ENCODE measurements at regions not wholly inside any gene's neighbourhood (a gene's known extent, or its start where the extent isn't known, plus 50 kb on each side); places are given as distances from the start of the nearest gene placed in this dataset.

DNA sequence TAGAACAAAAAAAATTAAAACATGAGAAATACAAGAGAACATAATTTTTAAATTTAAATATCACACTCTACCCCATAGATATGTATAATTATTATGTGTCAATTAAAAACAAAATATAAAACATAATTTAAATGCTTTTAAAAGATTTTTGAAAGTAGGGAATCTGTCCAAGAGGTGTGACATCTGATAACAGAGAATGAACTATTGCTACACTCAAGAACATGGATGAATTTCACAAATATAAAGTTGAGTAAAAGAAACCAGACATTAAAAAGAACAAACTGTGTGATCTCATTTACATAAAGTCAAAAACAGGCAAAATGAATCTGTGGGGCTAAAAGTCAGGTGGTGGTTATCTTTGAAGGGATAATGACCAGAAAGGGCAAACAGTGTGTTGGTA, 106.5 kb upstream of the COL21A1 start:
- DNase-seq (ENCODE audit: low spot score): no peak
- no peaks in the 10 kb centered on the region for H3K9me3 ChIP-seq (ENCODE audit: low read depth, low read length, poor library complexity, severe bottlenecking)
- no TSS peak for BruUV-seq (replicated peaks)
- TF ChIP-seq, protein P1, sequence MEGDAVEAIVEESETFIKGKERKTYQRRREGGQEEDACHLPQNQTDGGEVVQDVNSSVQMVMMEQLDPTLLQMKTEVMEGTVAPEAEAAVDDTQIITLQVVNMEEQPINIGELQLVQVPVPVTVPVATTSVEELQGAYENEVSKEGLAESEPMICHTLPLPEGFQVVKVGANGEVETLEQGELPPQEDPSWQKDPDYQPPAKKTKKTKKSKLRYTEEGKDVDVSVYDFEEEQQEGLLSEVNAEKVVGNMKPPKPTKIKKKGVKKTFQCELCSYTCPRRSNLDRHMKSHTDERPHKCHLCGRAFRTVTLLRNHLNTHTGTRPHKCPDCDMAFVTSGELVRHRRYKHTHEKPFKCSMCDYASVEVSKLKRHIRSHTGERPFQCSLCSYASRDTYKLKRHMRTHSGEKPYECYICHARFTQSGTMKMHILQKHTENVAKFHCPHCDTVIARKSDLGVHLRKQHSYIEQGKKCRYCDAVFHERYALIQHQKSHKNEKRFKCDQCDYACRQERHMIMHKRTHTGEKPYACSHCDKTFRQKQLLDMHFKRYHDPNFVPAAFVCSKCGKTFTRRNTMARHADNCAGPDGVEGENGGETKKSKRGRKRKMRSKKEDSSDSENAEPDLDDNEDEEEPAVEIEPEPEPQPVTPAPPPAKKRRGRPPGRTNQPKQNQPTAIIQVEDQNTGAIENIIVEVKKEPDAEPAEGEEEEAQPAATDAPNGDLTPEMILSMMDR (conservative IDR thresholded peaks at IDR 0.05; ENCODE audit: low read depth, low read length): no peak
- no peak for TF ChIP-seq EZH2 (IDR thresholded peaks at IDR 0.05; ENCODE audit: borderline replicate concordance, low read depth, low read length, poor library complexity, severe bottlenecking)
- no peaks in the 10 kb centered on the region for H3K36me3 ChIP-seq (ENCODE audit: insufficient read depth, low read length, poor library complexity, severe bottlenecking)
- CTCF ChIA-PET: interaction anchor here (1.3 kb wide), 1 partner anchor 239 kb away, joined by 4 read pairs; no protein-coding TSS in a partner anchor
- H3K4me1 ChIP-seq (ENCODE audit: insufficient read depth, low read length, poor library complexity, severe bottlenecking): peaks cover 9% of the 10 kb centered on the region
- intact Hi-C loops (cut with micrococcal nuclease; ENCODE audit: unreplicated experiment): no loop called here
- no peak overlapping the region for H3K4me3 ChIP-seq (ENCODE audit: low read depth, low read length, poor library complexity, severe bottlenecking)
- H3K27me3 ChIP-seq (replicated peaks; ENCODE audit: insufficient read depth, low read depth, low read length, poor library complexity): no peaks in the 10 kb centered on the region
- H3K27ac ChIP-seq (ENCODE audit: low read depth, low read length, poor library complexity, severe bottlenecking): no peak overlapping the region
- POLR2A ChIA-PET (ENCODE audit: low non-redundant PET): no interaction called here

DNA sequence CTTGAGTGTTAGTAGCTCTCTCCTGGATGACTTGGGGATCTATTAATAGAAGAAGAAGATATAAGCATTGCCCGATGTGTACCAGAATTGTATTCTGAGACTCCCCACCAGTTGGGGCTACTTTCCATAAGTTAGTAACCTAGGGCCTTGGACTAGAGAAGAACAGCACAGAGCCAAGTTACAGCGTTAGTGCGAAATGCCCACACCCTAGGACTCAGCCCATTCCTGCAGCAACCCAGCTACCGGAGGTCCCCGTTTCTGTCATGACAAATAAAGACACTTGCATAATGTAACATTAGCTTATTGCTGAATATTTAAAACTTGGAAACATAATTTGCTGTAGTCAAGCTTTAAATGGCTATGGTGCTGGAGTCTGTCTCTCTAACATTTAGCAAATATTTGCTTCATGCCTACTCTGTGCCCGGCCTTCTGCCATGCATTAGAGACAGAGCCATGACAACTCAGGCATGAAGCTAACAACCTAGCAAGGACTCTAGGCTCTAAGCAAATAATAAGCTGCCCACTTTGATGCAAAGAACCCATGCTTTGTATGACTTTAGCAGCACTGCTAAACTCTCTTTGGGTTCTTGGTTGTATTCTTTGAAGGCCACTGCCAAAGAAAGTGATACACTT, 103.4 kb upstream of the COL21A1 start:
- DNase-seq (ENCODE audit: low spot score): no peak
- Histone ChIP-seq H3K4me1 (ENCODE audit: insufficient read depth, low read length, poor library complexity, severe bottlenecking) (no peaks in the 10 kb centered on the region), H3K27ac (ENCODE audit: low read depth, low read length, poor library complexity, severe bottlenecking) (no peak overlapping the region), H3K36me3 (ENCODE audit: insufficient read depth, low read length, poor library complexity, severe bottlenecking) (no peaks in the 10 kb centered on the region), H3K4me3 (ENCODE audit: low read depth, low read length, poor library complexity, severe bottlenecking) (no peak overlapping the region), H3K27me3 (replicated peaks; ENCODE audit: insufficient read depth, low read depth, low read length, poor library complexity) (no peaks in the 10 kb centered on the region), H3K9me3 (ENCODE audit: low read depth, low read length, poor library complexity, severe bottlenecking) (no peaks in the 10 kb centered on the region)
- ChIA-PET POLR2A (ENCODE audit: low non-redundant PET) (no interaction called here), CTCF (no interaction called here)
- intact Hi-C loops (cut with micrococcal nuclease; ENCODE audit: unreplicated experiment): no loop called here
- no peak for TF ChIP-seq EZH2 (IDR thresholded peaks at IDR 0.05; ENCODE audit: borderline replicate concordance, low read depth, low read length, poor library complexity, severe bottlenecking)
- TF ChIP-seq, protein P1 (conservative IDR thresholded peaks at IDR 0.05; ENCODE audit: low read depth, low read length): no peak
- no TSS peak for BruUV-seq (replicated peaks)

DNA sequence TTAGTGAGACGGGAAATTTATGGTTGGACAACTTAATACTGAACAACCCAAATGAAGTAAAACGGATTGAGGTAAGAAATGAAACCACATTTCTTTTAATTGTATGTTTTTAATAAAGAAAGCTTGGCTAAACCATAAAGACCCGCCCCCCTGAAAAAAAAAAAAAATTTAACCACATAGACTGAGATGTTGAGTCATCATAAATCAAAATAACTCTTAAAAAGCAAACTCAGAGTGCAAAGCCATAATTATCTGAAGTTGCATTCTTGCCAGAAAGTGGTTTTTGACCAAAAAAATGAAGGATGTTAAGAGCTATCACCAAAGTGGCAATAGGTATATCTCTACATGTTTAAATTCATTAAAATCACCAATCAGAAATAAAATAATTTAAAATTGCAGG, 101.8 kb upstream of the COL21A1 start:
- Histone ChIP-seq H3K27me3 (replicated peaks; ENCODE audit: insufficient read depth, low read depth, low read length, poor library complexity) (no peaks in the 10 kb centered on the region), H3K4me1 (ENCODE audit: insufficient read depth, low read length, poor library complexity, severe bottlenecking) (no peaks in the 10 kb centered on the region), H3K9me3 (ENCODE audit: low read depth, low read length, poor library complexity, severe bottlenecking) (no peaks in the 10 kb centered on the region), H3K36me3 (ENCODE audit: insufficient read depth, low read length, poor library complexity, severe bottlenecking) (no peaks in the 10 kb centered on the region), H3K4me3 (ENCODE audit: low read depth, low read length, poor library complexity, severe bottlenecking) (no peak overlapping the region), H3K27ac (ENCODE audit: low read depth, low read length, poor library complexity, severe bottlenecking) (no peak overlapping the region)
- intact Hi-C loops (cut with micrococcal nuclease; ENCODE audit: unreplicated experiment): no loop called here
- TF ChIP-seq, protein P1 (conservative IDR thresholded peaks at IDR 0.05; ENCODE audit: low read depth, low read length): no peak
- TF ChIP-seq EZH2 (IDR thresholded peaks at IDR 0.05; ENCODE audit: borderline replicate concordance, low read depth, low read length, poor library complexity, severe bottlenecking): no peak
- DNase-seq (ENCODE audit: low spot score): no peak
- CTCF ChIA-PET: no interaction called here
- POLR2A ChIA-PET (ENCODE audit: low non-redundant PET): no interaction called here
- no TSS peak for BruUV-seq (replicated peaks)

Data from A673 (cell line).